ENCODE measurements at regions not wholly inside any gene's neighbourhood (a gene's known extent, or its start where the extent isn't known, plus 50 kb on each side); places are given as distances from the start of the nearest gene placed in this dataset.

DNA sequence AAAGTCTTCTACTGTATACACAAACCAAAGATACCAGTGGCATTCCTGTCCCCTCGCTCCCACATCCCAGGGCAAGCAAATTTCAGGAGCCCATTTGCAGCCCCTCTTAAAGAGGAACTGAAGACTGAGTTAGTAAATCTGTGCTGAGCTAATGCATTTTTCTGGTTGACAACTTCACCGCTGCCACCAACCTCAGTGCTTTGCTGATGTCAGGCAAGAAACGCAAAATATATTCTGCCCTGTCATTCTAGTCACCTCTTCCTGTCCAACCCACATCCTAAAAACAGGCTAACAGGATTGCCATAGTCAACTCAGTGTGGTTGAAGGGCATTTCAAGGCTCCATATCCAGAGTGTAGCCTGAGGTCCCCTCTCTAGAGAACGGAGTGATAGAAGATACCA is 59.4 kb upstream of the FICD start:
- TF ChIP-seq, protein P1, sequence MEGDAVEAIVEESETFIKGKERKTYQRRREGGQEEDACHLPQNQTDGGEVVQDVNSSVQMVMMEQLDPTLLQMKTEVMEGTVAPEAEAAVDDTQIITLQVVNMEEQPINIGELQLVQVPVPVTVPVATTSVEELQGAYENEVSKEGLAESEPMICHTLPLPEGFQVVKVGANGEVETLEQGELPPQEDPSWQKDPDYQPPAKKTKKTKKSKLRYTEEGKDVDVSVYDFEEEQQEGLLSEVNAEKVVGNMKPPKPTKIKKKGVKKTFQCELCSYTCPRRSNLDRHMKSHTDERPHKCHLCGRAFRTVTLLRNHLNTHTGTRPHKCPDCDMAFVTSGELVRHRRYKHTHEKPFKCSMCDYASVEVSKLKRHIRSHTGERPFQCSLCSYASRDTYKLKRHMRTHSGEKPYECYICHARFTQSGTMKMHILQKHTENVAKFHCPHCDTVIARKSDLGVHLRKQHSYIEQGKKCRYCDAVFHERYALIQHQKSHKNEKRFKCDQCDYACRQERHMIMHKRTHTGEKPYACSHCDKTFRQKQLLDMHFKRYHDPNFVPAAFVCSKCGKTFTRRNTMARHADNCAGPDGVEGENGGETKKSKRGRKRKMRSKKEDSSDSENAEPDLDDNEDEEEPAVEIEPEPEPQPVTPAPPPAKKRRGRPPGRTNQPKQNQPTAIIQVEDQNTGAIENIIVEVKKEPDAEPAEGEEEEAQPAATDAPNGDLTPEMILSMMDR (conservative IDR thresholded peaks at IDR 0.05; ENCODE audit: low read length), result no peak
- TF ChIP-seq EZH2phosphoT487 (IDR thresholded peaks at IDR 0.05; ENCODE audit: borderline replicate concordance), result no peak

Data from Loucy (cell line).